MCF 10A (cell line): ENCODE measurements at regions not wholly inside any gene's neighbourhood (a gene's known extent, or its start where the extent isn't known, plus 50 kb on each side); places are given as distances from the start of the nearest gene placed in this dataset.

ENCODE experiments used
- BruUV-seq: library from RNA; stranded (reverse); fragments of 400-500 nt; replicated peaks from 2 replicates; lab custom pipeline; 2021; lab: Mats Ljungman, UMichigan
- CTCF ChIA-PET: fragments of 300-600 bp; sonication (Branson Sonifier 250); formaldehyde crosslinking; extraction: SDS; loops from one replicate; lab custom pipeline; 2021; ENCODE audit warnings: antibody characterized with exemption, inconsistent platforms; lab: Yijun Ruan, JAX
- POLR2A ChIA-PET: fragments of 300-600, 350-650 bp; sonication (Branson Sonifier 250); formaldehyde crosslinking; extraction: SDS; loops from one replicate; lab custom pipeline; 2020; ENCODE audit warnings: antibody characterized with exemption, inconsistent platforms; lab: Yijun Ruan, JAX
- DNase-seq: peaks from one replicate; pipeline ENCODE4 v3.0.0-alpha.2; 2018; ENCODE audit not compliant: unreplicated experiment
- H3K27ac Mint-ChIP-seq: one replicate; pipeline ENCODE4 v1.8.0; 2022; ENCODE audit warnings: mild to moderate bottlenecking, low read depth, mixed read lengths; ENCODE audit not compliant: unreplicated experiment
- H3K27me3 Mint-ChIP-seq: one replicate; pipeline ENCODE4 v1.8.0; 2022; ENCODE audit warnings: mixed read lengths; ENCODE audit not compliant: insufficient read depth, unreplicated experiment
- H3K36me3 Mint-ChIP-seq: one replicate; pipeline ENCODE4 v1.8.0; 2022; ENCODE audit warnings: mild to moderate bottlenecking, moderate library complexity, mixed read lengths; ENCODE audit not compliant: insufficient read depth, unreplicated experiment
- H3K4me1 Mint-ChIP-seq: one replicate; pipeline ENCODE4 v1.8.0; 2022; ENCODE audit warnings: mixed read lengths; ENCODE audit not compliant: insufficient read depth, unreplicated experiment
- H3K4me3 Mint-ChIP-seq: one replicate; pipeline ENCODE4 v1.8.0; 2022; ENCODE audit warnings: mild to moderate bottlenecking, moderate library complexity, mixed read lengths; ENCODE audit not compliant: unreplicated experiment
- H3K9me3 Mint-ChIP-seq: one replicate; pipeline ENCODE4 v1.8.0; 2022; ENCODE audit warnings: mixed read lengths; ENCODE audit not compliant: unreplicated experiment
- CTCF ChIP-seq: fragments of 200-600 bp; IDR thresholded peaks from one replicate; pipeline ENCODE4 v1.8.0; 2022; ENCODE audit warnings: antibody characterized with exemption, mild to moderate bottlenecking; ENCODE audit not compliant: unreplicated experiment
- intact Hi-C: fragments of 100-400 bp; cut with micrococcal nuclease; formaldehyde crosslinking; loops from 2 replicates; pipeline ENCODE4 v1.14.1; 2022

GRCh38 chr16:64627781-64628180 lies 494.1 kb downstream of the CDH11 start:
- no TSS peak for BruUV-seq
- Mint-ChIP-seq H3K27ac (no peak overlapping the region), H3K36me3 (no peaks in the 10 kb centered on the region), H3K4me1 (peaks cover 16% of the 10 kb centered on the region), H3K27me3 (no peaks in the 10 kb centered on the region), H3K4me3 (no peak overlapping the region), H3K9me3 (no peaks in the 10 kb centered on the region)
- CTCF ChIA-PET: no interaction called here
- intact Hi-C loops: no loop called here
- peak; percentile 78 for DNase-seq
- POLR2A ChIA-PET: interaction anchor here (0.5 kb wide), 1 partner anchor 145 kb away, joined by 3 read pairs; no protein-coding TSS in a partner anchor
- TF ChIP-seq CTCF: no peak

- intact Hi-C loops: no loop called here
- no peaks in the 10 kb centered on the region for H3K27me3 Mint-ChIP-seq
- ChIA-PET CTCF (interaction anchor here (0.6 kb wide), 1 partner anchor 983 kb away, joined by 4 read pairs; no protein-coding TSS in a partner anchor), POLR2A (interaction anchor here (1.2 kb wide), 1 partner anchor 37 kb away, joined by 3 read pairs; no protein-coding TSS in a partner anchor)
- H3K9me3 Mint-ChIP-seq: no peaks in the 10 kb centered on the region
- H3K27ac Mint-ChIP-seq: no peak overlapping the region
- H3K36me3 Mint-ChIP-seq: no peaks in the 10 kb centered on the region
- H3K4me1 Mint-ChIP-seq: peaks cover 16% of the 10 kb centered on the region
- TF ChIP-seq CTCF: no peak
- no peak overlapping the region for H3K4me3 Mint-ChIP-seq
- peak; percentile 57 for DNase-seq
- BruUV-seq: no TSS peak
Observed at GRCh38 chr16:64627288-64627687, 494.6 kb downstream of the CDH11 start.

GRCh38 chr16:64626776-64627175 lies 495.1 kb downstream of the CDH11 start:
- peak; percentile 86 for DNase-seq
- H3K27me3 Mint-ChIP-seq: no peaks in the 10 kb centered on the region

DNA sequence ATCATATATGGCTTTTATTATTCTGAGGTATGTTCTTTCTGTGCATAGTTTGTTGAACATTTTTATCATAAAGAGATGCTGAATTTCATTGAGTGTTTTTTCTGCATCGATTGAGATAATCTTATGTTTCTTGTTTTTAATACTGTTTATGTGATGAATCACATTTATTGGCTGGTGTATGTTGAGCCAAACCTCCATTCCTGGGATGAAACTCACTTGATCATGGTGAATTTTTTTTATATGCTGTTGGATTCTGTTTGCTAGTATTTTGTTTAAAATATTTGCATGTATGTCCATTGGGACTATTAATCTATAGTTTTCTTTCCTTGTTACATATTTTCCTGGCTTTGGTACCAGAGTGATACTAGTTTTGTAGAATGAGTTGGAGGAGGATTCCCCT lies 500.2 kb downstream of the CDH11 start:
- no peak for TF ChIP-seq CTCF
- H3K9me3 Mint-ChIP-seq: peaks cover 12% of the 10 kb centered on the region
- BruUV-seq: no TSS peak
- no peaks in the 10 kb centered on the region for H3K36me3 Mint-ChIP-seq
- no peaks in the 10 kb centered on the region for H3K27me3 Mint-ChIP-seq
- no peak overlapping the region for H3K4me3 Mint-ChIP-seq
- ChIA-PET CTCF (no interaction called here), POLR2A (no interaction called here)
- H3K4me1 Mint-ChIP-seq: no peaks in the 10 kb centered on the region
- DNase-seq: no peak
- H3K27ac Mint-ChIP-seq: no peak overlapping the region
- intact Hi-C loops: no loop called here

More at GRCh38 chr16:64626776-64627175, 495.1 kb downstream of the CDH11 start:
- H3K36me3 Mint-ChIP-seq: no peaks in the 10 kb centered on the region
- peaks cover 16% of the 10 kb centered on the region for H3K4me1 Mint-ChIP-seq
- TF ChIP-seq CTCF: no peak
- H3K4me3 Mint-ChIP-seq: no peak overlapping the region
- ChIA-PET CTCF (interaction anchor here (0.6 to 0.9 kb wide), 3 partner anchors 12 to 983 kb away, joined by 3 to 4 read pairs (median 4); no protein-coding TSS in a partner anchor), POLR2A (interaction anchor here (1.2 kb wide), 1 partner anchor 37 kb away, joined by 3 read pairs; no protein-coding TSS in a partner anchor)
- intact Hi-C loops: no loop called here
- H3K27ac Mint-ChIP-seq: no peak overlapping the region
- BruUV-seq: no TSS peak
- H3K9me3 Mint-ChIP-seq: no peaks in the 10 kb centered on the region
